HG03045 (cell line): ENCODE measurements at regions not wholly inside any gene's neighbourhood (a gene's known extent, or its start where the extent isn't known, plus 50 kb on each side); places are given as distances from the start of the nearest gene placed in this dataset.

Source experiments
- ATAC-seq: cut with Tn5 transposase; IDR thresholded peaks from one replicate; pipeline ENCODE4 v1.9.1; 2021; ENCODE audit warnings: mild to moderate bottlenecking, moderate library complexity; ENCODE audit not compliant: unreplicated experiment

DNA sequence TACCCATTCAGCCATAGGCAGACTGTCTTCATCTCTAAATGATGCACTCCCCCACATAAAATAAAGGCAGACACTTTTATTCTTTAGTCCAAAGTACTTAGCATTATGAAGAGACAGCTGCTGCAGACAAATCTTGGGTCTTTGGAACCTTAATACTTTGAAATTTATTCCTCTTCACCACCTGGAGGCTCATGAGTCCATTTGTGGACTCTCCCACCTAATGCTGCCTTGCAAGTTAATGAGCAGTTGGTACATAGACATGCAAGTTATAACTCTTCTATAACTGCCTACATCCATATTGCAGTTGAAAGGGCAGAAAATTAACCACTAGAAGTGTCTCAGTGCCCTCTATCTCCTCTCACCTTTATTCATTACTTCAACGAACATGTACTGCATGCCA is 118.6 kb upstream of the CPEB2 start:
- no peak for ATAC-seq

GRCh38 chr4:14887842-14888433 is 114.3 kb upstream of the CPEB2 start:
- no peak for ATAC-seq

DNA sequence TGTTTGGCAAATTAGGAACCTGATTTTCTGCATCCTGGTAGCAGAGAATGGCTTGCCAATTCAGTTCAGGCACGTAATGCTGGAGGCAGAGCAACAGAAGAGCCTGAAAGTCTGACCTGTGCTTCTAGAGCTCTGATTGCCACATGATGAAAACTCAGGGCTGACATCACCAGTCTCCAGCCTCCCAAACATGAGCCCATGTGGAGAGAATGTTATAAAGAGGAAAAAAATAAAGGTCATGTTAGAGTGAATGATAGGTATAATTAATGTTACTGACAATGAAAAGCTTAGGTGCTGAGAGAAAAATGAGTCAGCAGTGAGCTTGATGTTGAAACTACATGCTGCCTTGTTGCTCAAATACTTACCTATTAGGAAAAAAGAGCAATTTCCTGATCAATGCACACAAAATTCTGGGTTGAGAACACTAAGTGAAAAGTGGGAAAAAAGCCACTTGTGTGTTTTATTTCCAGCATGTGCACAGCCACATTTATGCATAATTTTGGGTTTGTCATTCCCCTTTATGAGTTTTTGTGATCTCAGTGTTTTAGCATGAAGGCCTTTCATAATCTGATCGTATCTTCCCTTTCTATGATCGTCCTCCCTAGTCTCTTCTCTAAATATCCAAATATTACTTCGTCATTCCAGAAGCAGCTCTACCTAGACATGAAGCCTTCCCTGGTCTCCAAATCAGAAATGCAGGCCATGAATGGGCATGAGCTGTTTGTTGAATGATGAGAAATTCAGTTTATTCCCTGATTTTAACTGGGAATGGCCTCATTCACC is 113.3 kb upstream of the CPEB2 start:
- ATAC-seq: no peak

DNA sequence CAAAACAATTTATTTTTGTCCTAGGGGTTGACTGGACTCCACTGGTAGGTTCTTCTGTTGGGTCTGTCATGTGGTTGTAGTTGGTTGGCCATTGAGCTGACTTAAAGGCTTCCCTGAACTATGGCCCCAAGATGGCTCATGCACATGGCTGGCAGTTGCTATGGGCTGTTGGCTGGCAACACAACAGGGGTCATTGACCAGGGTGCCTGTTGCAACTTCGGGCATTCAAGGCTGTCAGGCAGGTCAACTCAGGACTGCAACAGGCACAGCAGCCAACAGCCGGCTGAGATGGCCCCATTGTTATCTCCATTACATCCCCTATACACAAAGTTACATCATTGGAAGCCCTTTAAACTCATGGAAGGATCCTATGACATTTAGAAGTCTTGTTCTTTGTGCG is 109.7 kb upstream of the CPEB2 start:
- no peak for ATAC-seq

- ATAC-seq: no peak
Observed at GRCh38 chr4:14893713-14894112, 108.6 kb upstream of the CPEB2 start.

DNA sequence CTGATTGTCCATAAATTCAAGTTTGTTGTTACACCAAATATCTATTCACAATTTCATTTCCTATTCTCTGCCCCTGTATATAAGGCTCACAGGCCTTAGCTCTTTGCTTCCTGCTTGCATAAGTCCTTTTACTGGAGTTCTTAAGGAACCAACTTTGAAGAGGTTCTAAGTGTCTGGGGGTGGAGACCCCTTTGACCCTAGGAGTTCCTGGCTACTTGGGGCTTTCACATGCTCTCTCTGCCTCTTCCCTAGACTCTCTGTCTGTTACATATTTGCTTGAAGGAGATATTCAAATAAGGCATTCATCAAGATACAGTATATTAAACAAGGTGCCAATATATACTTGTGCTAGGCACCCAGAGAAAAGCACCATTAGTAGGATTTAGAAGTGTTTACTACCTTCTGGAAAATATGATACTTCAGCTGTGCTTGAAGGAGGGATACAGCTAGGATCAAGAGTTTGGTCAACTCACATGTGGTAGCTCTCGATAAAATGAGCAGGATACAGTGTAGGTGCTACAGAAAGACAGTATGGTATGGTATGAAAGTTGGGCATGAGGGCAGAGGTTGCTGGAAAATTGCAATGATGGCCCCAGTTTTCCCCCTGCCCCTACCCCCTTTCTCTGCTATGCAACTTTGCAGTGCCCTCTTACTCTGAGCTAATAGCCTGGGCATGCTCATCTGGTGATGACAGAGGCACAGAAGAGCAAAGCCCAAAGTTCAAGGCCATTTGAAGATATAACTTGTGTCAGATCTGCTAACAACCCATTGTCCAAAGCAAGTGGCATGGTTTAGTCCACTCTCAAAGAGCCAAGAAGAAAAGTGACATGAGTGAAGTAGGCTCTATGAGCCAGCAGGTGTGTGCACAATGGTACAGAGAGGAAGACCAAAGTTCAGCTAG is 107.6 kb upstream of the CPEB2 start:
- no peak for ATAC-seq

DNA sequence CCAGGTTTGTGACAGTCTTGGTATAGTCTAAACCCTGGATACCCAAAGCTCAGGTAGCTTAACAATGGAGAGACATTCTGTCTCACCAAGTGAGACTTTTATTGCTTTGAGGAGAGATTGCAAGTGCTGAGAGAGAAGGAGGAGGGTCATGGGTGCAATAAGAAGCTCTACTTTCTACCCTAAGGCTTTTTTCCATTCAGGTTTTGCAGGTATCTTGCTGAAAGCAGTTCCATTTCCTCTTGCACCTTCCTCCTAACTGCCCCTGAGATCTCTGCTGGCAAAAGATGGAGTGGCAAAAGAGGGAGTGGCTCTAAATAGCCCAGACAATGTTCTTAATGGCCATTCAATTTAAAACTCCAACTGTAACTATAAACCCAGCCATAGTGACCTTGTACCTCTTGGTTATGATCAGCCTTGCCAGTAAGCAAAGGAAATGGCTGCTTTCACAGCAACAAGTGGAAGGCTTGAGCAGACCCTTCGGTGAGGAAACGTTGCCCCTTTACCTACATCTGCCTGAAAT is 105.6 kb upstream of the CPEB2 start:
- ATAC-seq: no peak

DNA sequence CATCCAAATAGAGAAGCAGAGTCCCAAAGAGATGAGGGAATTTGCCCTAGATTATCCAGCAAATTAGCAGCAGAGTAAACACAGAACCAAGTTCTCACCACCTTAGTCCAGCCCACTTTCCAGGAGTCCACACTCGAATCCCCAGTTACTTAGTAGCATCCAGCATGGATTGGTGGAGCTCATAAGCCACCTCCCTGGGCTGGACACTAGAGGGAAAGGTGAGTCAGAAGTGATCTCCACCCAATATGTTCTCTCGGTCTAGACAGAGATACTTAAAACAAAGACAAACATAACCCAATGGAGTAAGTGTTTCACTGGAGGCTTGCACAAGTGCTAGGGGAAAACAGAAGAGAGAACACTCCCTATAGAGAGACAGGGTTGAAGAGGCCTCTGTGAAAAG is 105.1 kb upstream of the CPEB2 start:
- no peak for ATAC-seq

GRCh38 chr4:14898989-14899388 is 103.3 kb upstream of the CPEB2 start:
- no peak for ATAC-seq

DNA sequence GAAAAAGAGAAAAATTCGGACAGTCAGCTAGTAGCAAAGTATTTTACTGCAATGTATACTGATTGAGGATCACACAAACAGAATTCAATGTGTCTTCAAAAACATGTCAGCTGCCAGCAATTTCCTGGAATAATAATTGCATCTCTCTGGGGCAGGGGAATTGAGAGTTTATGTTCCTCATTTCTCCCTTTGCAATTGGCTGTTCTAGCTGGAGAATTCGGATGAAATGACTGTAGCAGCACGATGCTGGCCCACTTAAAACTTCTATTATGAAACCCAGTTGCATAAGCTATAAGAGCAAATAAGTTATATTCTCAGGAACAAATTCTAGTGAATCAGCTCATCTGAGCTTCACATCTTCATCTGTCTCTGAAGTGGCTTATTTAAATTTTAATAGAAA is 99.9 kb upstream of the CPEB2 start:
- ATAC-seq: no peak

DNA sequence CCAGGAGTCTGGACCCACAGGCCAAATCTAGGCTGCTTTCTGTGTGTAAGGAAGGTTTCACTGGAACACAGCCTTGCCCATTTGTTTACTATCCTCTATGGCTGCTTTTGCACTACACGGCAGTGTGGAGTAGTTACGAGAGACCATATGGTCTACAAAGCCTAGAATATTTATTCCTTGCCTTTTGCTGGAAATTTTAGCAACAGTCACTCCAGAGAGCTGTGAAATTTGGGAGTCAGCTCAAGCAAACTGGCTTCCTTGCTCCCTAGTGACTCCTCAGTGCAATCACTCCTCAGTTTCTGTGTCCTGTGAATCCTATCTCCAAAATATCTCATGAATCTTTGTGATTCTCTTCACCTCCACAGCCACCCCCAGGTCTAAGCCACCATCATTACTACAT is 99.0 kb upstream of the CPEB2 start:
- no peak for ATAC-seq

DNA sequence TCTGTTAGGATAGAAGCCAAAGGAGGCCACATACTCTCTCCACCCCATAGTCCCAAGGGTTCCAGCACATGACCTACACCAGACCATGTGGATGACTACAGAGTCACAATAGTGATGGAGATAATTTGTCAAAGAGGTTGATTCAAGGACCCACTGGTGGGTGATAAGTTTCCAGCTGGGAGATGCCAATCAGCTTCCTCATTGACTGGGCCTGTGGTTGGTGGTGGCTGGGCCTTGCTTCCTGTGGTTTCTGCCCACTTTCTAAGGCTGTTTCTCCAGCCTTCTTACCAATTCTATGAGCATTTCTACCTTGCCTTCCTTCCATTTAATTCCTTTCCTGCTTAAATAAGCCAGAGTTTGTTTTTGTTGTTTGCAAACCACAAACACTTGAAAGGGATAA is 95.5 kb upstream of the CPEB2 start:
- ATAC-seq: no peak

GRCh38 chr4:14908635-14909034 is 93.6 kb upstream of the CPEB2 start:
- no peak for ATAC-seq

GRCh38 chr4:14910411-14910810 is 91.9 kb upstream of the CPEB2 start:
- no peak for ATAC-seq

- ATAC-seq: no peak
Observed at GRCh38 chr4:14912426-14912825, 89.9 kb upstream of the CPEB2 start.

DNA sequence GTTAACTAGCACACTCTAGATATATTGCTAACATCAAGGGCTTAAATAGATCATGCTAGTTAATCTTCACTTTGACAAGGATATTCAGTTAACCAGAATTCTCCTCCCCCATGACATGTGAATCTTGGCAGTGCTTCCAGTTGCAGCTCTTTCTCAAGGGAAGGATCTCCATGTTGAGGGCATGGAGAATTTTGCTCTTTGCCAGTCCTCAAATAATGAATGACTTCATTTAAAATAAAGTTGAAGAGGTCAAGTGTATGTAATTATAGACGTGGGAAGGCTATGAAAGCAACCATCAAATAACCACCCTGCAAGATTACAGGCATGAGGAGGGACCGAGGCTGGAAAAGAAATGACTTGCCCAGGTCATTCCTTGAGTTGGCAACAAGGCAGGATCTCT is 87.3 kb upstream of the CPEB2 start:
- ATAC-seq: no peak

DNA sequence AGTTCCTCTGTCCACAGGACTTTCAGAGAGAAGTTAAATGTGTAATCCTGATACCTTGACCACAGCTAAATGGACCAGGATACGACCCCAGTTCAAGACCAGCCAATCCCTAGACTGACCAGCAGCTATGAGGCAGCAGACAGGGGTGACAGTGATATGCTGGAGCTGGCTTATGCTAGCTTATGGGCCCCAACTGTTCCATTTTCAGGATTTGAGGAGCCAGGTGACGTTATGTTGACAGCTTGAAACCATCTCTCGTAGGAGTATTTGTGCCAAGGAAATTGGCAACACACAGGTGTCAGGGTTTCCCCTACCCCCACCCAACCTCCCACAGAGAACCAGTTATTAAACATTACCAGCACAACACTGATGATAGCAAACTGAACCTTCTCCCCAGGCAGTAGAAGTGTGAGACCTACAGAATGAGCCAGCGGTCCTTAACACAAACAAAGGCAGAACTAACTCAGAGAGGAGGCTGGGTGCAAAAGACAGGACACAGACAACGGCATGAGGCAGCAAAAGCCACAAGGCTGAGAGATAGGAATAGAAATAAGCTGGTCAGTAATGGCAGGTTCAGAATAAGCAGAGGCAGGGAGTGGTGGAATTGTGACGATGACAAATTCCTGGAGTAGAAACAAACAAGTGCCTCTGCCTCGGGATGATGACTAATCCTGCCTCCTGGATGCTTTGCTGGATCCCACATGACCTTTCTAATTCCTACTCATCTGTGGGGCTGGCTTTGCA is 85.6 kb upstream of the CPEB2 start:
- peak; percentile 40 for ATAC-seq

- peak; percentile 4 for ATAC-seq
Observed at GRCh38 chr4:14917298-14917633, 85.0 kb upstream of the CPEB2 start.

DNA sequence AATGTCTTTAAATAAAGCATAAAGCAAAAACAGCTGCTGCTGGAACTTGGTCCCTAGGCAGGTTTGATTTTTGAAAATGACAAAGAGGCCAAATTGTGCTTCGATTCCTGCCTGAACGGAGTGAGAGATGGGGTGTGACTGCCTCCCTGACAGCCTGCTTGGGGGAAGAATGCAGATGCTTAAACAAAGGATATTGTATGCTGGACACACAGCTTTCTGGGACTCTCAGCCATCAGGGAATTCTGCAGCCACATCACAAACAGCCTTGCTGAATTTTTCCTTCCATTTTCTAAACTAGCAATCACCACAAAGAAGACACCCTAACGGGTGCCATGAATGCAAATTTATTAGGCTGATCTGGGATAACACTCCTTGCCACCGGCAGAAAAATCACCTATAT is 83.9 kb upstream of the CPEB2 start:
- ATAC-seq: no peak

GRCh38 chr4:14919785-14920184 is 82.5 kb upstream of the CPEB2 start:
- no peak for ATAC-seq

- ATAC-seq: no peak
Observed at GRCh38 chr4:14920237-14920636, 82.0 kb upstream of the CPEB2 start.
